Peyer's patch (tissue), 4 donors: ENCODE measurements at regions not wholly inside any gene's neighbourhood (a gene's known extent, or its start where the extent isn't known, plus 50 kb on each side); places are given as distances from the start of the nearest gene placed in this dataset.

Experiments
- POLR2A ChIP-seq, 2 donors: fragments of 450-650 bp; IDR thresholded peaks; one replicate each; pipeline ENCODE4 v1.5.1; 2017; ENCODE audit warnings: antibody characterized with exemption in 2 of 2, mild to moderate bottlenecking in 2 of 2, moderate library complexity in 2 of 2
- TF ChIP-seq, protein P1 (sequence below), 6 experiments: fragments of 450-650 bp in 4 of 6; fragments of 200-600 bp in 2 of 6; sonication (generic) in 1 of 6; IDR thresholded peaks; one replicate each; pipeline ENCODE4 v1.5.1; 2017 to 2019; ENCODE audit warnings: antibody characterized with exemption in 6 of 6, mild to moderate bottlenecking in 3 of 6, moderate library complexity in 1 of 6

- TF ChIP-seq, protein P1, sequence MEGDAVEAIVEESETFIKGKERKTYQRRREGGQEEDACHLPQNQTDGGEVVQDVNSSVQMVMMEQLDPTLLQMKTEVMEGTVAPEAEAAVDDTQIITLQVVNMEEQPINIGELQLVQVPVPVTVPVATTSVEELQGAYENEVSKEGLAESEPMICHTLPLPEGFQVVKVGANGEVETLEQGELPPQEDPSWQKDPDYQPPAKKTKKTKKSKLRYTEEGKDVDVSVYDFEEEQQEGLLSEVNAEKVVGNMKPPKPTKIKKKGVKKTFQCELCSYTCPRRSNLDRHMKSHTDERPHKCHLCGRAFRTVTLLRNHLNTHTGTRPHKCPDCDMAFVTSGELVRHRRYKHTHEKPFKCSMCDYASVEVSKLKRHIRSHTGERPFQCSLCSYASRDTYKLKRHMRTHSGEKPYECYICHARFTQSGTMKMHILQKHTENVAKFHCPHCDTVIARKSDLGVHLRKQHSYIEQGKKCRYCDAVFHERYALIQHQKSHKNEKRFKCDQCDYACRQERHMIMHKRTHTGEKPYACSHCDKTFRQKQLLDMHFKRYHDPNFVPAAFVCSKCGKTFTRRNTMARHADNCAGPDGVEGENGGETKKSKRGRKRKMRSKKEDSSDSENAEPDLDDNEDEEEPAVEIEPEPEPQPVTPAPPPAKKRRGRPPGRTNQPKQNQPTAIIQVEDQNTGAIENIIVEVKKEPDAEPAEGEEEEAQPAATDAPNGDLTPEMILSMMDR (IDR thresholded peaks at IDR 0.05): no peak
- TF ChIP-seq POLR2A (IDR thresholded peaks at IDR 0.05): no peak
Measured at GRCh38 chr4:26122690-26123089, 198.1 kb upstream of the RBPJ start.
